K562 (cell line): ENCODE measurements at regions not wholly inside any gene's neighbourhood (a gene's known extent, or its start where the extent isn't known, plus 50 kb on each side); places are given as distances from the start of the nearest gene placed in this dataset.

Source experiments
- GATAD2A ChIP-seq: fragments of 450-650 bp; IDR thresholded peaks from 2 replicates; pipeline ENCODE4 v1.6.1; 2017
- HDAC1 ChIP-seq, 2 experiments: fragments of 450-650 bp; IDR thresholded peaks; 2 replicates each; pipeline ENCODE4 v1.6.1; 2016 to 2017; ENCODE audit warnings: inconsistent platforms in 1 of 2, mild to moderate bottlenecking in 1 of 2, moderate library complexity in 1 of 2
- HNRNPH1 ChIP-seq: fragments of 200-400 bp; formaldehyde crosslinking; optimal IDR thresholded peaks from 2 replicates; pipeline ENCODE3; 2017; ENCODE audit warnings: low read depth, mild to moderate bottlenecking, low read length, moderate library complexity
- MECOM ChIP-seq: fragments of 250-450 bp; sonication (Bioruptor Pico); IDR thresholded peaks from 2 replicates; pipeline ENCODE4 v1.8.0; 2022; ENCODE audit warnings: inconsistent platforms
- TAF9B ChIP-seq: fragments of 450-650 bp; IDR thresholded peaks from 2 replicates; pipeline ENCODE4 v1.6.1; 2018; ENCODE audit warnings: mild to moderate bottlenecking; ENCODE audit not compliant: partially characterized antibody
- TBL1XR1 ChIP-seq, 2 experiments: IDR thresholded peaks; 2 replicates each; pipeline ENCODE4 v1.6.1; 2012; ENCODE audit warnings: improper control_type of control experiment in 2 of 2, low read length in 2 of 2, mild to moderate bottlenecking in 1 of 2
- XRCC5 ChIP-seq: fragments of 200-400 bp; formaldehyde crosslinking; IDR thresholded peaks from 2 replicates; pipeline ENCODE4 v1.6.1; 2017; ENCODE audit warnings: low read depth, mild to moderate bottlenecking, low read length
- ZNF174 ChIP-seq: fragments of 250-450 bp; sonication (Bioruptor Pico); IDR thresholded peaks from 2 replicates; pipeline ENCODE4 v1.4.0; 2020; ENCODE audit warnings: mild to moderate bottlenecking
- ZSCAN32 ChIP-seq: fragments of 450-650 bp; formaldehyde crosslinking; IDR thresholded peaks from 2 replicates; pipeline ENCODE4 v1.4.0; 2020; ENCODE audit warnings: mild to moderate bottlenecking, moderate library complexity
- TF ChIP-seq, protein P1 (sequence below), 3 experiments: IDR thresholded peaks in 2 of 3; conservative IDR thresholded peaks in 1 of 3; 2 replicates each; pipeline ENCODE4 v1.5.1; 2011 to 2012; ENCODE audit warnings: low read length in 3 of 3, mild to moderate bottlenecking in 3 of 3, control low read depth in 2 of 3, improper control_type of control experiment in 1 of 3, inconsistent platforms in 1 of 3, low read depth in 1 of 3, mixed read lengths in 1 of 3, moderate library complexity in 1 of 3; ENCODE audit not compliant: insufficient read depth in 2 of 3
- TF ChIP-seq, protein P2 (sequence below), 2 experiments: fragments of 450-650 bp; formaldehyde crosslinking in 1 of 2; IDR thresholded peaks; 2 replicates each; pipeline versions ENCODE4 v1.4.0 to v1.6.1; 2014 to 2020; ENCODE audit warnings: mild to moderate bottlenecking in 2 of 2, borderline replicate concordance in 1 of 2, low read depth in 1 of 2
- TF ChIP-seq, protein P3 (sequence below): sonication (generic); formaldehyde crosslinking; IDR thresholded peaks from 2 replicates; pipeline ENCODE4 v1.8.0; 2022; ENCODE audit warnings: missing genetic modification reagents, mild to moderate bottlenecking, borderline replicate concordance
- TF ChIP-seq, protein P4 (sequence below): fragments of 450-650 bp; formaldehyde crosslinking; conservative IDR thresholded peaks from 2 replicates; pipeline ENCODE4 v1.4.0; 2022; ENCODE audit warnings: mild to moderate bottlenecking, missing genetic modification characterization
- TF ChIP-seq, protein P5 (sequence below): fragments of 250-450 bp; sonication (Bioruptor Pico); IDR thresholded peaks from 2 replicates; pipeline ENCODE4 v1.5.0; 2021

DNA sequence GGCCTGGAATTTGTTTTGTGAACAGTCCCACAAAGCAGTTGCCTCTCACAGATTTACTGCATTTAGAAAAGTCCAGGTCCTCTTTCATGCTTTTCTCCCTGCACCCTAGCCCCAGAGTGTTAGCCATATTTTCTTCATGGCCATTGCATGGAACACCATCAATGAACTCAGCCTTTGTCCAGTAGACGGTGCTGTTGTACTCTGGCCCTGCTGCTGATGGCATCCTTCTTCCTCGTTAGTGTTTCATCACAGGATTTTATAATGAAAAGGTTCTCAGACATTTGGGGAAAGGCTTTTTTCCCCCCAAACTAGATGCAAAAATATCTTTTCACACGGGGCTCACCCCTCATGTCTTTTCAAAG is 93.0 kb upstream of the SLC25A13 start (continued):
- TF ChIP-seq, protein P1, sequence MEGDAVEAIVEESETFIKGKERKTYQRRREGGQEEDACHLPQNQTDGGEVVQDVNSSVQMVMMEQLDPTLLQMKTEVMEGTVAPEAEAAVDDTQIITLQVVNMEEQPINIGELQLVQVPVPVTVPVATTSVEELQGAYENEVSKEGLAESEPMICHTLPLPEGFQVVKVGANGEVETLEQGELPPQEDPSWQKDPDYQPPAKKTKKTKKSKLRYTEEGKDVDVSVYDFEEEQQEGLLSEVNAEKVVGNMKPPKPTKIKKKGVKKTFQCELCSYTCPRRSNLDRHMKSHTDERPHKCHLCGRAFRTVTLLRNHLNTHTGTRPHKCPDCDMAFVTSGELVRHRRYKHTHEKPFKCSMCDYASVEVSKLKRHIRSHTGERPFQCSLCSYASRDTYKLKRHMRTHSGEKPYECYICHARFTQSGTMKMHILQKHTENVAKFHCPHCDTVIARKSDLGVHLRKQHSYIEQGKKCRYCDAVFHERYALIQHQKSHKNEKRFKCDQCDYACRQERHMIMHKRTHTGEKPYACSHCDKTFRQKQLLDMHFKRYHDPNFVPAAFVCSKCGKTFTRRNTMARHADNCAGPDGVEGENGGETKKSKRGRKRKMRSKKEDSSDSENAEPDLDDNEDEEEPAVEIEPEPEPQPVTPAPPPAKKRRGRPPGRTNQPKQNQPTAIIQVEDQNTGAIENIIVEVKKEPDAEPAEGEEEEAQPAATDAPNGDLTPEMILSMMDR (IDR thresholded peaks at IDR 0.05 in 2 of 3, conservative IDR thresholded peaks at IDR 0.05 in 1 of 3; ENCODE audit: insufficient read depth in 2 of 3, low read depth in 1 of 3, low read length in 3 of 3), result peak; percentile 83 to 84 (median 84)
- no peak for TF ChIP-seq ZNF174 (CRISPR knock-in tag)
- TF ChIP-seq TAF9B, result no peak
- TF ChIP-seq TBL1XR1 (IDR thresholded peaks at IDR 0.05; ENCODE audit: low read length in 2 of 2), result no peak
- TF ChIP-seq MECOM, result no peak
- TF ChIP-seq, protein P2, sequence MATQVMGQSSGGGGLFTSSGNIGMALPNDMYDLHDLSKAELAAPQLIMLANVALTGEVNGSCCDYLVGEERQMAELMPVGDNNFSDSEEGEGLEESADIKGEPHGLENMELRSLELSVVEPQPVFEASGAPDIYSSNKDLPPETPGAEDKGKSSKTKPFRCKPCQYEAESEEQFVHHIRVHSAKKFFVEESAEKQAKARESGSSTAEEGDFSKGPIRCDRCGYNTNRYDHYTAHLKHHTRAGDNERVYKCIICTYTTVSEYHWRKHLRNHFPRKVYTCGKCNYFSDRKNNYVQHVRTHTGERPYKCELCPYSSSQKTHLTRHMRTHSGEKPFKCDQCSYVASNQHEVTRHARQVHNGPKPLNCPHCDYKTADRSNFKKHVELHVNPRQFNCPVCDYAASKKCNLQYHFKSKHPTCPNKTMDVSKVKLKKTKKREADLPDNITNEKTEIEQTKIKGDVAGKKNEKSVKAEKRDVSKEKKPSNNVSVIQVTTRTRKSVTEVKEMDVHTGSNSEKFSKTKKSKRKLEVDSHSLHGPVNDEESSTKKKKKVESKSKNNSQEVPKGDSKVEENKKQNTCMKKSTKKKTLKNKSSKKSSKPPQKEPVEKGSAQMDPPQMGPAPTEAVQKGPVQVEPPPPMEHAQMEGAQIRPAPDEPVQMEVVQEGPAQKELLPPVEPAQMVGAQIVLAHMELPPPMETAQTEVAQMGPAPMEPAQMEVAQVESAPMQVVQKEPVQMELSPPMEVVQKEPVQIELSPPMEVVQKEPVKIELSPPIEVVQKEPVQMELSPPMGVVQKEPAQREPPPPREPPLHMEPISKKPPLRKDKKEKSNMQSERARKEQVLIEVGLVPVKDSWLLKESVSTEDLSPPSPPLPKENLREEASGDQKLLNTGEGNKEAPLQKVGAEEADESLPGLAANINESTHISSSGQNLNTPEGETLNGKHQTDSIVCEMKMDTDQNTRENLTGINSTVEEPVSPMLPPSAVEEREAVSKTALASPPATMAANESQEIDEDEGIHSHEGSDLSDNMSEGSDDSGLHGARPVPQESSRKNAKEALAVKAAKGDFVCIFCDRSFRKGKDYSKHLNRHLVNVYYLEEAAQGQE (IDR thresholded peaks at IDR 0.05; ENCODE audit: borderline replicate concordance), result peak; percentile 66; the same call in 1 of the 2 replicates
- TF ChIP-seq, protein P2 (CRISPR knock-in tag; IDR thresholded peaks at IDR 0.05; ENCODE audit: low read depth), result no peak
- TF ChIP-seq XRCC5, result 0 out of 2 replicates have a peak, but pooled peaks have one; percentile 58
- no peak for TF ChIP-seq ZSCAN32 (CRISPR knock-in tag)
- TF ChIP-seq, protein P3, sequence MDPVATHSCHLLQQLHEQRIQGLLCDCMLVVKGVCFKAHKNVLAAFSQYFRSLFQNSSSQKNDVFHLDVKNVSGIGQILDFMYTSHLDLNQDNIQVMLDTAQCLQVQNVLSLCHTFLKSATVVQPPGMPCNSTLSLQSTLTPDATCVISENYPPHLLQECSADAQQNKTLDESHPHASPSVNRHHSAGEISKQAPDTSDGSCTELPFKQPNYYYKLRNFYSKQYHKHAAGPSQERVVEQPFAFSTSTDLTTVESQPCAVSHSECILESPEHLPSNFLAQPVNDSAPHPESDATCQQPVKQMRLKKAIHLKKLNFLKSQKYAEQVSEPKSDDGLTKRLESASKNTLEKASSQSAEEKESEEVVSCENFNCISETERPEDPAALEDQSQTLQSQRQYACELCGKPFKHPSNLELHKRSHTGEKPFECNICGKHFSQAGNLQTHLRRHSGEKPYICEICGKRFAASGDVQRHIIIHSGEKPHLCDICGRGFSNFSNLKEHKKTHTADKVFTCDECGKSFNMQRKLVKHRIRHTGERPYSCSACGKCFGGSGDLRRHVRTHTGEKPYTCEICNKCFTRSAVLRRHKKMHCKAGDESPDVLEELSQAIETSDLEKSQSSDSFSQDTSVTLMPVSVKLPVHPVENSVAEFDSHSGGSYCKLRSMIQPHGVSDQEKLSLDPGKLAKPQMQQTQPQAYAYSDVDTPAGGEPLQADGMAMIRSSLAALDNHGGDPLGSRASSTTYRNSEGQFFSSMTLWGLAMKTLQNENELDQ (CRISPR knock-in tag), result no peak
- TF ChIP-seq, protein P4, sequence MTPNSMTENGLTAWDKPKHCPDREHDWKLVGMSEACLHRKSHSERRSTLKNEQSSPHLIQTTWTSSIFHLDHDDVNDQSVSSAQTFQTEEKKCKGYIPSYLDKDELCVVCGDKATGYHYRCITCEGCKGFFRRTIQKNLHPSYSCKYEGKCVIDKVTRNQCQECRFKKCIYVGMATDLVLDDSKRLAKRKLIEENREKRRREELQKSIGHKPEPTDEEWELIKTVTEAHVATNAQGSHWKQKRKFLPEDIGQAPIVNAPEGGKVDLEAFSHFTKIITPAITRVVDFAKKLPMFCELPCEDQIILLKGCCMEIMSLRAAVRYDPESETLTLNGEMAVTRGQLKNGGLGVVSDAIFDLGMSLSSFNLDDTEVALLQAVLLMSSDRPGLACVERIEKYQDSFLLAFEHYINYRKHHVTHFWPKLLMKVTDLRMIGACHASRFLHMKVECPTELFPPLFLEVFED (CRISPR knock-in tag), result no peak
- no peak for TF ChIP-seq HNRNPH1
- no peak for TF ChIP-seq GATAD2A
- TF ChIP-seq, protein P5, sequence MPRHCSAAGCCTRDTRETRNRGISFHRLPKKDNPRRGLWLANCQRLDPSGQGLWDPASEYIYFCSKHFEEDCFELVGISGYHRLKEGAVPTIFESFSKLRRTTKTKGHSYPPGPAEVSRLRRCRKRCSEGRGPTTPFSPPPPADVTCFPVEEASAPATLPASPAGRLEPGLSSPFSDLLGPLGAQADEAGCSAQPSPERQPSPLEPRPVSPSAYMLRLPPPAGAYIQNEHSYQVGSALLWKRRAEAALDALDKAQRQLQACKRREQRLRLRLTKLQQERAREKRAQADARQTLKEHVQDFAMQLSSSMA (CRISPR knock-in tag), result no peak
- TF ChIP-seq HDAC1 (IDR thresholded peaks at IDR 0.05), result no peak
